Activated CD4-positive, alpha-beta T cell treated with anti-CD3 and anti-CD28 coated beads, Interleukin-2, amount 50 U/mL, for 48 hours (primary cell): ENCODE measurements at regions not wholly inside any gene's neighbourhood (a gene's known extent, or its start where the extent isn't known, plus 50 kb on each side); places are given as distances from the start of the nearest gene placed in this dataset.

ENCODE experiments used
- DNase-seq, 2 experiments: peaks; one replicate each; pipeline ENCODE4 v3.0.0-alpha.2; 2020

- DNase-seq: no peak
Measured at GRCh38 chr9:87211669-87212068, 264.4 kb upstream of the GAS1 start.

GRCh38 chr9:87212605-87213021 is 265.3 kb upstream of the GAS1 start:
- no peak for DNase-seq

GRCh38 chr9:87213948-87214347 is 266.6 kb upstream of the GAS1 start:
- no peak for DNase-seq

GRCh38 chr9:87214991-87215390 is 267.7 kb upstream of the GAS1 start:
- no peak for DNase-seq

GRCh38 chr9:87216036-87216435 is 268.7 kb upstream of the GAS1 start:
- no peak for DNase-seq

GRCh38 chr9:87216897-87217455 is 269.7 kb upstream of the GAS1 start:
- no peak for DNase-seq

GRCh38 chr9:87223392-87224246 is 274.0 kb upstream of the DAPK1 start:
- DNase-seq: no peak

- no peak for DNase-seq
Measured at GRCh38 chr9:87226896-87227295, 270.8 kb upstream of the DAPK1 start.

GRCh38 chr9:87227456-87227855 is 270.2 kb upstream of the DAPK1 start:
- no peak for DNase-seq

- DNase-seq: no peak
Measured at GRCh38 chr9:87229108-87229507, 268.6 kb upstream of the DAPK1 start.

- no peak for DNase-seq
Measured at GRCh38 chr9:87233431-87233830, 264.2 kb upstream of the DAPK1 start.

- no peak for DNase-seq
Measured at GRCh38 chr9:87233899-87234455, 263.7 kb upstream of the DAPK1 start.

GRCh38 chr9:87234854-87235253 is 262.8 kb upstream of the DAPK1 start:
- no peak for DNase-seq

GRCh38 chr9:87236546-87236945 is 261.1 kb upstream of the DAPK1 start:
- no peak for DNase-seq

GRCh38 chr9:87237336-87237735 is 260.3 kb upstream of the DAPK1 start:
- no peak for DNase-seq

GRCh38 chr9:87238545-87238944 is 259.1 kb upstream of the DAPK1 start:
- no peak for DNase-seq

GRCh38 chr9:87239312-87239711 is 258.4 kb upstream of the DAPK1 start:
- DNase-seq: no peak

- DNase-seq: no peak
Measured at GRCh38 chr9:87243602-87244001, 254.1 kb upstream of the DAPK1 start.

- DNase-seq: no peak
Measured at GRCh38 chr9:87245271-87245670, 252.4 kb upstream of the DAPK1 start.

- no peak for DNase-seq
Measured at GRCh38 chr9:87247097-87247496, 250.6 kb upstream of the DAPK1 start.

GRCh38 chr9:87249029-87249428 is 248.6 kb upstream of the DAPK1 start:
- no peak for DNase-seq

GRCh38 chr9:87250205-87250604 is 247.5 kb upstream of the DAPK1 start:
- no peak for DNase-seq

- DNase-seq: no peak
Measured at GRCh38 chr9:87255431-87256155, 242.1 kb upstream of the DAPK1 start.

- DNase-seq: no peak
Measured at GRCh38 chr9:87256973-87257372, 240.7 kb upstream of the DAPK1 start.
